Ectodermal cell (in vitro differentiated cells): ENCODE measurements at regions not wholly inside any gene's neighbourhood (a gene's known extent, or its start where the extent isn't known, plus 50 kb on each side); places are given as distances from the start of the nearest gene placed in this dataset.

ENCODE experiments used
- H3K27ac ChIP-seq: 2 replicates; pipeline ENCODE4 v1.7.0; 2013; ENCODE audit warnings: mild to moderate bottlenecking, low read depth, low read length; ENCODE audit not compliant: insufficient read depth, poor library complexity, severe bottlenecking
- H3K27me3 ChIP-seq: 2 replicates; pipeline ENCODE4 v1.7.0; 2013; ENCODE audit warnings: mild to moderate bottlenecking, low read length; ENCODE audit not compliant: insufficient read depth, control insufficient read depth, poor library complexity, severe bottlenecking
- H3K36me3 ChIP-seq: one replicate; pipeline ENCODE4 v1.7.0; 2013; ENCODE audit warnings: low read length; ENCODE audit not compliant: control insufficient read depth, insufficient read depth
- H3K4me1 ChIP-seq: one replicate; pipeline ENCODE4 v1.7.0; 2013; ENCODE audit warnings: low read length; ENCODE audit not compliant: control insufficient read depth, insufficient read depth
- H3K4me3 ChIP-seq: 2 replicates; pipeline ENCODE4 v1.7.0; 2013; ENCODE audit warnings: low read depth, low read length, control low read depth; ENCODE audit not compliant: insufficient read depth
- H3K9me3 ChIP-seq: 2 replicates; pipeline ENCODE4 v1.7.0; 2013; ENCODE audit warnings: mild to moderate bottlenecking, low read length, moderate library complexity; ENCODE audit not compliant: control insufficient read depth
- WGBS, 2 experiments: methylation state at CpG; one replicate each; pipeline ENCODE4 v1.1.7; 2013; ENCODE audit warnings: missing lambda C conversion rate in 2 of 2; 5-methylcytosine and 5-hydroxymethylcytosine counted together

DNA sequence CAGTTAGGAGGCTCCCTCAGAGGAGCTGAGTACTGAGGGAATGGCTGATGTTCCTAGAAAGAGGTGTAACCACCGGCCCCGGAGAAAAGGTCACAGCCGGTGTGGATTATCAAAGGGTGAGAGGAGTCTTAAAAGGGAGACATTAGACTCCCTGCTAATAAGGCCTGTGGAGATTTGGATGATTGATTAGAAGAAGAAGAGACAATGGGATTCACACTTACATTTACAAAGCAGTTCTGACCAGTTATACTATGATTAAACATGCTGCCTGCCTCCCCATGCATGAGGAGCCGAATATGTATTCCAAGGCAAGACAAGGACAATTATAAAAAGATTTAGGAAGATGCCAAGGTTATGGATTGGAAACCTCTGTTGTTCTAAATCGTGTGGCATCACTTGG, 302.4 kb downstream of the SLC4A3 start:
- Histone ChIP-seq H3K36me3 (no peaks in the 10 kb centered on the region), H3K4me3 (no peak overlapping the region), H3K27ac (no peak overlapping the region), H3K27me3 (no peaks in the 10 kb centered on the region), H3K9me3 (no peaks in the 10 kb centered on the region), H3K4me1 (peaks cover 5% of the 10 kb centered on the region)
- 82 to 90% methylated on average over 5 of the region's 5 CpGs for WGBS, 2 experiments

GRCh38 chr2:219939647-219940046, 312.2 kb downstream of the SLC4A3 start:
- Histone ChIP-seq H3K4me1 (no peaks in the 10 kb centered on the region), H3K27me3 (no peaks in the 10 kb centered on the region), H3K27ac (no peak overlapping the region), H3K4me3 (no peak overlapping the region), H3K9me3 (no peaks in the 10 kb centered on the region), H3K36me3 (no peaks in the 10 kb centered on the region)
- 94 to 100% methylated on average over 1 of the region's 1 CpG for WGBS, 2 experiments

DNA sequence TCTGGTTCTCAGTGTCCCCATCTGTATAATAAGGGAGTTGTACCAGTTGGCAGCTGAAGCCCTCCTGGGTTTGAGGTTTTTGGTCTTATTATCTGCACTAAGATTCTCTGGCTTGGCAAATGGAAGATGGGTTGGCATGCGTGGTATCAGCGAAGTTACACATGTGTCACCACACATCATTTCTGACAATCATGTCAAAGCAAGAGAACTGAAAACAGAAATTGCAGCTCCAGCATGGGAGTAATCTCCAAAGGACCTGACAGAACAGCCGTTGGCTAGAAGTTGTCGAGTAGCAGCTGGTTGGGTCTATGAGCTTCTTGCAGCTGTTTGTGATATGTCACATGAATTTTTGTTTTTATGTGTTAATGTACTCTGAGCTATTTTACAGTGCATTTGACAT, 317.4 kb downstream of the SLC4A3 start:
- H3K9me3 ChIP-seq = no peaks in the 10 kb centered on the region
- no peaks in the 10 kb centered on the region for H3K27me3 ChIP-seq
- 95 to 97% methylated on average over 4 of the region's 4 CpGs for WGBS, 2 experiments
- H3K27ac ChIP-seq = no peak overlapping the region
- H3K4me3 ChIP-seq = no peak overlapping the region
- no peaks in the 10 kb centered on the region for H3K4me1 ChIP-seq
- no peaks in the 10 kb centered on the region for H3K36me3 ChIP-seq

GRCh38 chr2:219946021-219946420, 318.6 kb downstream of the SLC4A3 start:
- H3K27ac ChIP-seq = no peak overlapping the region
- WGBS, 2 experiments = 59 to 100% methylated on average over 1 of the region's 1 CpG
- H3K27me3 ChIP-seq = no peaks in the 10 kb centered on the region
- H3K36me3 ChIP-seq = no peaks in the 10 kb centered on the region
- H3K4me1 ChIP-seq = no peaks in the 10 kb centered on the region
- H3K9me3 ChIP-seq = no peaks in the 10 kb centered on the region
- no peak overlapping the region for H3K4me3 ChIP-seq

- H3K4me3 ChIP-seq = no peak overlapping the region
- no peaks in the 10 kb centered on the region for H3K9me3 ChIP-seq
- H3K27me3 ChIP-seq = no peaks in the 10 kb centered on the region
- no peaks in the 10 kb centered on the region for H3K36me3 ChIP-seq
- no peak overlapping the region for H3K27ac ChIP-seq
- no peaks in the 10 kb centered on the region for H3K4me1 ChIP-seq
Measured at GRCh38 chr2:219946529-219946928, 319.1 kb downstream of the SLC4A3 start.

GRCh38 chr2:219947575-219947974, 320.1 kb downstream of the SLC4A3 start:
- Histone ChIP-seq H3K27ac (no peak overlapping the region), H3K36me3 (no peaks in the 10 kb centered on the region), H3K4me1 (no peaks in the 10 kb centered on the region), H3K27me3 (no peaks in the 10 kb centered on the region), H3K4me3 (no peak overlapping the region), H3K9me3 (no peaks in the 10 kb centered on the region)
- WGBS, 2 experiments = 98 to 100% methylated on average over 3 of the region's 3 CpGs

DNA sequence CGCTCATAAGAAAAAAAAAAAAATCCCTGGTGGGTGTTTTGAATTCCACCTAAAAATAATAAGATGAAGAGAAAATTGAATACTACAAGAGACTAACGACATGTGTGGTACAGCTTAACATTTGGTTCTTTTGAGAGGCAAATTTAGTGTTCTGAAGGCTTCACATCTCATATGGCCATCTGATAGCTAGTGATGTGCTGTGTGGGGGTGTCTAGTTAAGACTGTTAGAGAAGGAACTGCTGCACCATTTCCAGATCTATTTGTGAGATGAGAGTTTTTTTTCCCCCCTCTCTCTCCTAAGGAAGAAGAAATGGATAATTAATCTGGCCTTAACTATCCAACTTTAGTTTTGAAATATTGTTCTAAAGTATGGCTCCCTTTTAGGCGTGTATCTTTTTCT, 321.6 kb downstream of the SLC4A3 start:
- no peaks in the 10 kb centered on the region for H3K27me3 ChIP-seq
- no peaks in the 10 kb centered on the region for H3K36me3 ChIP-seq
- WGBS, 2 experiments = 93 to 100% methylated on average over 2 of the region's 3 CpGs
- no peak overlapping the region for H3K27ac ChIP-seq
- H3K4me1 ChIP-seq = no peaks in the 10 kb centered on the region
- H3K4me3 ChIP-seq = no peak overlapping the region
- H3K9me3 ChIP-seq = no peaks in the 10 kb centered on the region

GRCh38 chr2:219951099-219951498, 323.7 kb downstream of the SLC4A3 start:
- no peaks in the 10 kb centered on the region for H3K9me3 ChIP-seq

DNA sequence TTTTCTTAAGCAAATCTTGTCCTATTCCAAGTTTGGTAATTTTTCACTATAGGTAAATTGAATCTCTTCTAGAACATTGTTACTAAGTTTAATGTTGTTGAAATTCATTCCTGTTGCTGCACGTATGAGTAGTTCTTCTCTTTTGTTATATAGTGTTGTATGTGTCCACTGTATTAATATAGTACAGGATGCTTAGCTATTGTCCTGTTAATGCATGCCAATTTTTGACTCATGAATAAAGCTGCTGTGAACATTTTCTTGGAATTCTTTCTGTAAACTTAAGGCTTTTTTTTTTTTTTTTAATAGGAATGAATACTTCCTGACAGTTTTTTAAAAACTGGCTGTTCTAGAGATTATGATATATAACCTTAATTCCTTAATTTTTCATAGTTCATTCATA, 326.9 kb downstream of the SLC4A3 start:
- Histone ChIP-seq H3K27ac (no peak overlapping the region), H3K36me3 (no peaks in the 10 kb centered on the region), H3K9me3 (no peaks in the 10 kb centered on the region), H3K4me1 (no peaks in the 10 kb centered on the region), H3K27me3 (no peaks in the 10 kb centered on the region), H3K4me3 (no peak overlapping the region)
- WGBS, 2 experiments = 85 to 100% methylated on average over 1 of the region's 1 CpG

More at GRCh38 chr2:219951099-219951498, 323.7 kb downstream of the SLC4A3 start:
- H3K27me3 ChIP-seq = no peaks in the 10 kb centered on the region
- H3K36me3 ChIP-seq = no peaks in the 10 kb centered on the region
- no peaks in the 10 kb centered on the region for H3K4me1 ChIP-seq
- no peak overlapping the region for H3K4me3 ChIP-seq
- H3K27ac ChIP-seq = no peak overlapping the region

- 52 to 64% methylated on average over 1 of the region's 1 CpG for WGBS, 2 experiments
- Histone ChIP-seq H3K4me3 (no peak overlapping the region), H3K27ac (no peak overlapping the region), H3K9me3 (no peaks in the 10 kb centered on the region), H3K36me3 (no peaks in the 10 kb centered on the region), H3K4me1 (no peaks in the 10 kb centered on the region), H3K27me3 (peaks cover 2% of the 10 kb centered on the region)
Measured at GRCh38 chr2:219957820-219958219, 330.4 kb downstream of the SLC4A3 start.

DNA sequence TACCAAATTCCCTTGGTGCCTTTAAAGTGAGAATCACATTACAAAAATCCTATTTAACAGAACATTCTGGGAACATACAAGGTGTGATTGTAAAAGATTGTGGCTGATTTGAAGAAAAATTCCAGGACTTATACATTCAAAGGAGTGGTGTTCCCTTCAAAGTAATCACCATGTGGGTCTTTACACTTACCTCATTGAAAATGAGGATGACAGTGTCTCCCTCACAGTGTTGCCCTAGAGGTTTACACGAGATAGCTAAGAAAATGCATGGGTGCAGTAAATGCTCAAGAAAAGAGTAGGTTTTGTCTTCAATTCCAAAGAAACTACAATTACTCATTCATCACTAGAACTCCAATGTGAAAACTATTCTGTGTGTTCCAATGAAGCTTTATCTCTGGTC, 331.5 kb downstream of the SLC4A3 start:
- no peaks in the 10 kb centered on the region for H3K9me3 ChIP-seq
- H3K4me3 ChIP-seq = no peak overlapping the region
- WGBS, 2 experiments = 92 to 100% methylated on average over 1 of the region's 1 CpG
- no peaks in the 10 kb centered on the region for H3K36me3 ChIP-seq
- no peaks in the 10 kb centered on the region for H3K4me1 ChIP-seq
- peaks cover 13% of the 10 kb centered on the region for H3K27me3 ChIP-seq
- no peak overlapping the region for H3K27ac ChIP-seq
